Hematopoietic multipotent progenitor cell treated with erythropoietin and hydrocortisone succinate and interleukin-3 and kit ligand, for 15 days (in vitro differentiated cells): ENCODE measurements at regions not wholly inside any gene's neighbourhood (a gene's known extent, or its start where the extent isn't known, plus 50 kb on each side); places are given as distances from the start of the nearest gene placed in this dataset.

Source experiments
- DNase-seq: peaks from one replicate; pipeline ENCODE4 v3.0.0-alpha.2; 2015; ENCODE audit warnings: low spot score

DNA sequence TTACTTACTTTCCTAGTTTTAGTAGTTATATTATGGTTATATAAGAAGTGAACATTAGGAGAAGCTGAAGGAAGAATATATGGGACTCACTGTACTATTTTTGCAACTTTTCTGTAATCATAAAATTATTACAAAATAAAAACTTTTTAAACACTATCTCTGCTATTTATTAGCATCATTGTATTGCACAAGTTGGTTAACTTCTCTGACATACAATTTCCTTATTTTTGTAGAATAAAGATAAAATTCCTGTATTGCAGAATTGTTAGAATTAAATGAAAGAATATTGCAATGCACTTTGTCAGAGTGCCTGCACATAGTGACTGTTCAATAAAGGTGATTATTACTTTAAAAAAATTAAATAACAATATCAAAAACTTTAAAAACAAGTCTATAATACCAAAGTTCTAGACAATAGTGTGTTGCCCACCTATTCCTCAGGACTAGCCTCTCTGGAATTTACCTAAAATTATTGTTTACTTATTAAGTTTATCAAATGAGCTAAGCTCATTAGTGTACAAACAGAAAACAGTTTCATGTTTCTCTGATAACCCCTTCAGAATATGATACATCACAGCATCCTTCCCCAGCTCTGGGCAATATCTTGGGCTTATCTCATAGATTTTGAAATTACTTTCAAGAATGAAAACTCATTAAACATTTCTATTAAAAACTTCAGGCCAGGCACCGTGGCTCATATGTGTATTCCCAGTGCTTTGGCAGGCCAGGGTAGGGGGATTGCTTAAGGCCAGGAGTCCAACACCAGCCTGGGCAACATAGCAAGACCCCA is 77.4 kb upstream of the TMPO start:
- DNase-seq: no peak

DNA sequence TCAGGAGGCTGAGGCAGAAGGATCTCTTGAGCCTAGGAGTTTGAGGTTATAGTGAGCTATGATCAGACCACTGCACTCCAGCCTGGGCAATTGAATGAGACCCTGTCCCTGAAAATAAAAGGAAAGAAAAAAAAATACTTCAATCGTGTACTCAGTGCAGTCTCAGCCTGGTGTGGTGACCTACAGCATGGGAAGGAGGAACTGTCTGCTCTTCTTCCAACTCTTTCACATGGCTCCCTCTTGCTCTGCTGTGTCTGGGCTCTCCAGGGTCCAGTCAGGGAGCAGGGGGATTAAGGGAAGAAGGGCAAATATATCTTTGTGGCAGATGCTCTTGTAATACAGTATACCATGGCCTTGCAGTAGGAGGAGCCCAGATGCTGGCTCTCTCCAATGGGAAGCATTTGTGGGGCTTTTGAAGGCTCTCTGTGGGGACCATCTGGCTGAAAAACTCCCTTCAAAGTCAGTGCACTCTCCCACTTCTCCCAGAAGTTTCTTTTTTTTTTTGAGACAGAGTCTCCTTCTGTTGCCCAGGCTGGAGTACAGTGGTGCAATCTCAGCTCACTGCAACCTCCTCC is 76.6 kb upstream of the TMPO start:
- DNase-seq: no peak

DNA sequence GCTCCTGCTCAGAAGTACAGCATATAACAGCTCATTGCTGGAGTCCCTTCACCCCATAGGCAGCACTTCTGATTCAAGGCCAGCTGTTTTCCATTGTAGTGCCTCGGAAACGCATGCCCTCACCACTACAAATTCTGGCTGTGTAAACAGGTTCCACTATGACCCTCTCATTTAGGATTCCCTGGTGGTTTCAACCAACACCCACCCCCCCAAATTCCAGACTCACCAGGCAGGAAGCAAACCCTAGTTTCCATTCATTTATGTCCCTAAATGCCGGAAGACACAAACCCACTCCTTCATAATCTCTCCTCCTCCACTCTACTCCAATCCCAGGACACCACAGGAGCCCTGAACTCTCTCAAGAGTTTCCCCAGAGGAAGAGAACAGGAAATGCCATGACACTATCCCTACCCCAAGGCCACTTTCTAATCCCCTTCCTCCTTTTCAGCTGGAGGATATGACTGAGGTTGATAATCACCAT is 75.9 kb upstream of the TMPO start:
- DNase-seq: no peak

DNA sequence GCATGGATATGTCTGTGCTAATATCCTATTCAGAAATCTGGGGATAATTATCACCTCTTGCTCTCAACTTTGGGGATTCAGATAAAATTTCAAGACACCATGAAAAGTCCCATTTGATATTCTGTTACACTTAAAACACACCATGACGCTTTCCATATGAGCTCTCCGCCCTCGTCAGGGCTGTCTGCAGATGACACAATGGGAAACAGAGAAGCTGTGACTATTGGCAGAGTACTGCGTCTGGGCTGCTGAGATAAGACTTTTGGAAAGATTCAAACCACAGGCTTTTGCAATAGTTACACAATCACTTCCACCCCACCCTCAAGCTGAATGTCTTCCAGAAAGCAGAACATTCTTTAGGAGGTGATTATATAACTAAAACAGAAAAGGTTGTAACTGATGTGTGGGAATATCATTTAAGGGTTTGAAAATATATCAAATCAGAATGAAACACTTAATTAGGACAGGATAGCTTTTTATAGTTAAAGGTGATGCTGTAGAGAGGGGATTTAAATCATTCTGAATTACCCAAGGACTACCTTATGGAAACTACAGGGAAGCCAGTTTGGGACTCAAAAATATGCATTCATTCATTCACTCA is 75.3 kb upstream of the TMPO start:
- DNase-seq: peak; percentile 20

DNA sequence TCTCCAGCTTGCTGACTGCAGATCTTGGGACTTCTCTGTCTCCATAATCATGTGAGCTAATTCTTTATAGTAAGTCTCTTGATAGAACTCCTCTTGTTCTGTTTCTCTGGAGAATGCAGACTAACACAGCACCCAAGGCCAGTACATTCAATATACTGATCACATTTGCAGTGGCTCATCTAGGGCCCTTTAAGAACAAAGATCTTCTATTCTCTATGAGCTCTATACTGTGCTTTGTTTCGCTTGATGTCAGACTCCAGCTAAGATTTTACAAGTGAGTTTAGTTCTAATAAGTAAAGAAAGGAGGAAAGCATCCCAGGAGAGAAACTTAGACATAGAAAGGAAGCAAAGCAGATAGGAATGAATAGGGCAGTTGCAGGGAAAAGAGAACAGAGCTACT is 69.3 kb upstream of the TMPO start:
- DNase-seq: no peak

DNA sequence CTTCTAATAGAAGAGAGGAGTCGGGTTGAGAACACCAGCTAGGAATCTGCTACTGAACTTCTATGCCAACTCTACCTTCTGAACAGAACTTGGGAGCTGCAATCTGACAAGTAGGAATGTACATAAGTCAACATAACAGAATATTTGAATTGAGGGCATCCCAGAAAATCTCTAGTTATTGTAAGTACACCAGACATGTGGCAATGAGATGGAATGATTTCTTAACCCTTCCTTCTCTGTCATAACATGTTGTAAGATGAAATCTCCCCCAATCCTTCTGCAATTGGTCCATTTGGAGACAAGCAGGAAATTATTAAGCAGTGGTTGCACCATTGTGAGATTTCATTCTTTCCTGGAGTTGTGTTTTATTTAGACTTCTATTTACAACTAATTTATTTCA is 68.7 kb upstream of the TMPO start:
- no peak for DNase-seq

DNA sequence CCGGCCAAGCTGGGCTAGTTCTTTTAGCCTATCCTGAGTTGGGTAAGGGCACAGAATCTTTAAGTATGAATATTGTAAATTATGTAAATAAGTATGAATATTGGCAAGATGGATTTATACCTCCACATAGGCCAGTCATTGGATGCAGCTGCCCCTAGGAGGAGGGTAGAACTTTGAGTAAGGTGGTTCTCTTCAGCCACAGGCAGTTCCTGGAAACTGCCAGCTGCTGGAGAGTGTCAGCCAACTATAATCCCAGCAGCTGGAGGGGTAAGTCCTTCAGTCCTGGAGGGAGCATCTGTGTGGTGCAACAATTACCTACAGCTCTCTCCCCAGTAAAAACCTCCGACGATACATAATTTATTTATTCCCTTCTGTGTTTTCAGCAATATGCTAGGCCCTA is 65.8 kb upstream of the TMPO start:
- no peak for DNase-seq

DNA sequence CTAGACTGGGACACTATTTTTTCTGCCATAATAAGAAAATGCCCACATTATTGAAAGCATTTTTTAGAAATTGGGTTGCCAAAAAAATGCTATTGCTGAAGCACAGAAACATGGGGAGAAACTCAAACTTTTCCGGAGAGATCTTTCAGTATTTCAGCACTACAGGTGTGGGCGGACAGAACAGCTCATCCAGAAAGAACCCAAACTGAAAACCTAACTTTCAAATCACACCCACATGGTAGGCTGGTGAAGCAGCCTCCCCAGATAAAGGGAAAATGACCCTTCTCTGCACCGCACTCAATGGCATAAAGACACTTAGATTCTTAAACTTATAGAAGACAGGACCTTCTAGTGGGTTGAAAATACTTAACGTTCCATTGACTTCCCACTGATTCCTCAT is 62.3 kb upstream of the TMPO start:
- no peak for DNase-seq

DNA sequence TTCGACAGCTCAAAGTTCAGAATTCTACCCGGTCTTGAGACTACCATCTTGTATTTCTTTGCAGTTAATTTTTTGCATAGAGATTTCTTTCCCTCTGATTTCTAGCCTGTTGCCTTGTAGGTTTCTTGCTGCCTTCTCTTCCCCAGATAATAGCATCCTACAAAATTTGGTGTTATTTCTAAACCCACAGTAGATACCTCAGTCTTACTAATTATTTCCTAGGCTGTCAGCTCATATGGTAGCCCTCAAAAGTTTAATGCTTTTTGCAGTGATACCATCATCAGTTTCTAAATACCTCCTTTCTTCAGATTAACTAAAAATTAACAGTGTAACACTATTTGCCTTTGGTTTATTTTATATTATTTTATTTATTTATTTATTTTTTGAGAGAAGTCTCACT is 61.9 kb upstream of the TMPO start:
- DNase-seq: no peak

DNA sequence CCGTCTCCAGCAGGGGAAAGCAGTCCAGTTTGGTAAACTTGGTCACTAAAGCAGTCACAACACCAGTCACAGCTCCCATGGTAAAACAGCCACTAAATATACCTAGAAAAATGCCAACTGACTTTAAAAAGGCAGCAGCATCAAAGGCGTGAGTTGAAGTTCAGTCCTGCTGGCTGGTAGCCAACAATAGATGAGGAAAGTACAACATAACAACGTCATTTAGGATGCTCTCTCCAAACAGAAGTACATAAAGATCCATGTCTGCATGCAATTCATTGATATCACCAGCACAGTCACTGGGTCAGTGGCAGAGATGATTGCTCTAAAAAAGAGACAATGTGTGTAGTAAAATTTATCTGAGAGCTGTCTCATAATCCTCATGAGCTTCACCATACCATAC is 59.3 kb upstream of the TMPO start:
- DNase-seq: no peak

DNA sequence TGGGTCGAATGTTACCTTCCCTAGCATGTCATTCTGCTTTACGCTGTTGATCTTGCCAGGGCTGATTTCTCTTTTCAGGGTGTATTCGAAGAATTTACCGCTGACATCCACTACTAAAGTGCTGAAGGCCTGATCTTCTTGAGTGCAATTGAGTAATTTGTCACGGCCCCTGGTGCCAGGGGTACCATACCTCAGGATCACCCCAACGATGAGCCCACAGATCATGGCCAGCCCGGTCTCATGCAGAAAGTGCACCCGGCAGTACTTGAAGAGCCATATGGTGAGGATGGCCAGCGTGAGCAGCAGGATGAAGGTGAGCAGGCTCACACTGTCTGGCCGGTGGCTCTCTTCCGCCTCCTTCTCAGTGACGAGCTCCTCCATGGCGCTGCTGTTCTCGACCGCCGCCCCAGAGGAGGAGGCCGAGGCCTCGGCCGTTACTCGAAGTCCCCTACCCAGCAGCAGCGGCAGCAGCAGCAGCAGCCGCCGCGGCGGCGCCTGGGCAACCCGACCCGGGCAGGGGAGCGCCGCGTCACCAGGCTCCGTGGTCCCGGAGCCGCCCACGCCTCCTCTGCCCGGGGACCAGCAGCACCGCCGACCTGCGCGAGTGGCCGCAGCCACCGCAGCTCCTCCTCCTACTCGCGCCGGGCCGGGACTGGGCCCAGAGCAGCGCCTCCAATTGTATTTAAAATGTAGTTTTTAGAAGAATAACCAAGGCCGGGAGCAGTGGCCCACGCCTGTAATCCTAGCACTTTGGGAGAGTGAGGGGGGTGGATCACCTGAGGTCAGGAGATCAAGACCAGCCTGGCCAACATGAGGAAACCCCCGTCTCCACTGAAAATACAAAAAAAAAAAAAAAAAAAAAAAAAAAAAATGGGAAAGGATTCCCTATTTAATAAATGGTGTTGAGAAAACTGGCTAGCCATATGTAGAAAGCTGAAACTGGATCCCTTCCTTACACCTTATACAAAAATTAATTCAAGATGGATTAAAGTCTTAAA is 58.5 kb upstream of the TMPO start:
- DNase-seq: no peak

DNA sequence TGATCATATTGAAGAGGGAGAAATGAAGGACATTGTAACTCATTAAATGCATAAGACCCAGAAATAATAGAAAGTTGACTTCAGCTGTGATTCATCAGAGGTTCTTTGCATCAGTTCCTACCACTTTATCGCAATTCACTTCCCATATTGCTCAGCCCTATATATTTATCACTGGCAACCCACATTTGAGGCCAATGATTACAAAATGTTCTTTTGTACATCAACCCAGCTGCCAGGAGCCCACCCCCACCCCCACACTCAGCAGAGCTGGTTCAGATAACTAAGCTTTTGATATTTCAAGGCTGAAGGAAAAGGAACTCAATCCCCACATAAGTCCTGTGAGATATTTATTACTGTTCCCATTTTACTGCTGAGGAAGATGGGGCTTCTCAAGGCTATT is 51.2 kb upstream of the TMPO start:
- DNase-seq: no peak

DNA sequence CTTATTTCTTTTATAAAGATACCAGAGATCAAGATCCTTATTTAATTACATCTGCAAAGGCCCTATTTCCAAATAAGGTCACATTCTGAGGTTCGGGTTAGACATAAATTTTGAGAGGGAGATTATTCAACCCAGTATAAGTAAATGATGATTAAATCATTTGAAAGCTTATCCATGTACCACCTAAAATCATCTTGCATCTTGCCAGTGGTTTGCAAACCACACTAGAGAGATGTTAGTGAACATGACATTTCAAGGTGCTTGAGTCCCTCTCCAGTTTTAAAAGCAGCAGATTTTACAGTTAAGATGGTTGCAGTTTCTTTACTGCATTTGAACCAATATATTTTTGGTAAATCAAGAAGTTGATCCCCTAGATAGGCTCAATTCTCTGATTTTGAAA is 49.9 kb upstream of the TMPO start:
- no peak for DNase-seq
